Mammary epithelial cell (primary cell): ENCODE measurements at regions not wholly inside any gene's neighbourhood (a gene's known extent, or its start where the extent isn't known, plus 50 kb on each side); places are given as distances from the start of the nearest gene placed in this dataset.

Experiments used
- CTCF ChIP-seq, 2 donors: IDR thresholded peaks in 1 of 2; conservative IDR thresholded peaks in 1 of 2; 2 replicates each; pipeline ENCODE4 v1.5.1; 2011 to 2012; ENCODE audit warnings: inconsistent platforms in 2 of 2, low read length in 2 of 2, mild to moderate bottlenecking in 2 of 2, control low read depth in 1 of 2, low read depth in 1 of 2; ENCODE audit not compliant: insufficient read depth in 1 of 2; ENCODE audit errors: extremely low read depth in 1 of 2
- EZH2 ChIP-seq: IDR thresholded peaks from 2 replicates; pipeline ENCODE4 v1.6.1; 2012; ENCODE audit warnings: low read length, inconsistent platforms, borderline replicate concordance

GRCh38 chr5:159644053-159644452, 272.2 kb upstream of the ADRA1B start:
- no peak for TF ChIP-seq CTCF (conservative IDR thresholded peaks at IDR 0.05 in 1 of 2, IDR thresholded peaks at IDR 0.05 in 1 of 2; ENCODE audit: extremely low read depth in 1 of 2, insufficient read depth in 1 of 2, low read depth in 1 of 2, low read length in 2 of 2)
- TF ChIP-seq EZH2, result no peak
